ENCODE measurements at regions not wholly inside any gene's neighbourhood (a gene's known extent, or its start where the extent isn't known, plus 50 kb on each side); places are given as distances from the start of the nearest gene placed in this dataset.

DNA sequence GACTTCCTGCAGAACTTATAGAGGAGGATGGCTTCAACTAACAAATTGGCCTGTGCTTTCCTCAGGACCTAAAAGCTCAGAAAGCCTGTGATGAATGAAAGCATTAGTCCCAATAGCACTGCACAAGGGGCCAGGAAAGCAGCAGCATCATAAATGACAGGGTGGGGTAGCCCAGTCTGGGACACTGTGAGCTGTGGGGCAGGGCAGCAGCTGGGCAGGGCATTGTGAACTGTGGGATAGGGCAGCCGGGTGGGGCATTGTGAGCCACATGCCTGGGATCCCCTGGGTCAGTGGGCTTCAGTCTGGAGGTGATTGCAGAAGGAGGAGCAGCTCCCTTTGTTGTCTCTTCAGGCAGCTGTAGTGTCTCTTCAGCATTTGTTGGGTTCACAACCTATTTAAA lies 1276.8 kb downstream of the UQCRFS1 start:
- CTCF ChIA-PET: no interaction called here
- no peaks in the 10 kb centered on the region for H3K9me3 Mint-ChIP-seq (ENCODE audit: low read depth)
- no peaks in the 10 kb centered on the region for H3K36me3 Mint-ChIP-seq
- DNase-seq: no peak
- no peak overlapping the region for H3K27ac Mint-ChIP-seq
- ATAC-seq: no peak
- H3K4me3 Mint-ChIP-seq: no peak overlapping the region
- H3K27me3 Mint-ChIP-seq: no peaks in the 10 kb centered on the region
- H3K4me1 Mint-ChIP-seq: no peaks in the 10 kb centered on the region

- CTCF ChIA-PET: no interaction called here
- no peak overlapping the region for H3K27ac Mint-ChIP-seq
- H3K36me3 Mint-ChIP-seq: no peaks in the 10 kb centered on the region
- H3K4me3 Mint-ChIP-seq: no peak overlapping the region
- H3K27me3 Mint-ChIP-seq: no peaks in the 10 kb centered on the region
- DNase-seq: no peak
- no peaks in the 10 kb centered on the region for H3K4me1 Mint-ChIP-seq
- no peaks in the 10 kb centered on the region for H3K9me3 Mint-ChIP-seq (ENCODE audit: low read depth)
- no peak for ATAC-seq
These were observed 1277.3 kb downstream of the UQCRFS1 start for GRCh38 chr19:27935669-27936068.

GRCh38 chr19:27929399-27929798 lies 1283.6 kb downstream of the UQCRFS1 start:
- Mint-ChIP-seq H3K36me3 (no peaks in the 10 kb centered on the region), H3K4me1 (no peaks in the 10 kb centered on the region), H3K9me3 (ENCODE audit: low read depth) (peaks cover 2% of the 10 kb centered on the region), H3K27ac (no peak overlapping the region), H3K27me3 (no peaks in the 10 kb centered on the region), H3K4me3 (no peak overlapping the region)
- ATAC-seq (no peak), DNase-seq (no peak)
- CTCF ChIA-PET: no interaction called here

DNA sequence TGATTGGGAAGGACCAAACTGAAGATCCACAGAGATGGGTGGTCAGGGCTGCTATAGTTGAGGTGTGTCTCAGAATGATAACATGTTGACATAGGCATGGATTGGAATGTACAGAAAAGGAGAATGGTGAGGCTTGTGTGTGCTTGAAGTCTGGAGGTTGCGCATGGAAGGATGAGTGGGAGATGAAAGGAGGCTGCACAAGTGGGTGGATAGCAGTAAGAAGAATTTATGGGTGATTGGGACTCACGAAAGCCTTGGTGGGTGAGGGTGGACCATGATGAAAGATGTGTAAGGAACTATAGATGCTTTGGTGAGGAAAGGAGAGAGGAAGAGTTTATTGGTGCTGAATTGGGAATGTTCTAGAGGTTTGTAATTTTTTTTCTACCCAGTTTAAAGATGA lies 1287.7 kb downstream of the UQCRFS1 start:
- CTCF ChIA-PET: no interaction called here

DNA sequence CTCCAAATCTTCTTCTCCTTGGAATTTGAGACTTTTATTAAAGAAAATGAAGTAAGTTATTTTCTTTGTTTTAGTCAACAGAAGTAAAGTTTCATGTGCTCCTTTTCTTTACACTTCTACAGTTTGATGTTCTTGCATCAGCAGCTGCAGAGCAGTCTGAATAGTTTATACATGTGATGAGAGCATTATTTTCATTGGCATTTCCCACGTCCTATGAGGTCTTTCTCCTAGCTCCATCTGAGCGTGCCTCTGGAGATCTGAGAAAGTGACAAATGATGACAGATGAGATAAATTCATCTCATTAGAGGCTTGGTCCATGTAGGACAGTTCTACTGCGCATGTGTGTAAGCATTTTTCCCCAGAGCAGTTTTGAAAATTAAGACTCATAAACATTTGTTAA lies 1290.0 kb downstream of the UQCRFS1 start:
- no peaks in the 10 kb centered on the region for H3K4me1 Mint-ChIP-seq
- no peaks in the 10 kb centered on the region for H3K36me3 Mint-ChIP-seq
- peaks cover 8% of the 10 kb centered on the region for H3K9me3 Mint-ChIP-seq (ENCODE audit: low read depth)
- ATAC-seq (no peak), DNase-seq (no peak)
- H3K4me3 Mint-ChIP-seq: no peak overlapping the region
- no peaks in the 10 kb centered on the region for H3K27me3 Mint-ChIP-seq
- H3K27ac Mint-ChIP-seq: no peak overlapping the region
- CTCF ChIA-PET: no interaction called here

More for the DNA sequence above, 1287.7 kb downstream of the UQCRFS1 start:
- peaks cover 8% of the 10 kb centered on the region for H3K9me3 Mint-ChIP-seq (ENCODE audit: low read depth)
- no peak overlapping the region for H3K4me3 Mint-ChIP-seq
- H3K27ac Mint-ChIP-seq: no peak overlapping the region
- H3K36me3 Mint-ChIP-seq: no peaks in the 10 kb centered on the region
- H3K27me3 Mint-ChIP-seq: no peaks in the 10 kb centered on the region
- no peaks in the 10 kb centered on the region for H3K4me1 Mint-ChIP-seq
- DNase-seq: no peak
- ATAC-seq: no peak

DNA sequence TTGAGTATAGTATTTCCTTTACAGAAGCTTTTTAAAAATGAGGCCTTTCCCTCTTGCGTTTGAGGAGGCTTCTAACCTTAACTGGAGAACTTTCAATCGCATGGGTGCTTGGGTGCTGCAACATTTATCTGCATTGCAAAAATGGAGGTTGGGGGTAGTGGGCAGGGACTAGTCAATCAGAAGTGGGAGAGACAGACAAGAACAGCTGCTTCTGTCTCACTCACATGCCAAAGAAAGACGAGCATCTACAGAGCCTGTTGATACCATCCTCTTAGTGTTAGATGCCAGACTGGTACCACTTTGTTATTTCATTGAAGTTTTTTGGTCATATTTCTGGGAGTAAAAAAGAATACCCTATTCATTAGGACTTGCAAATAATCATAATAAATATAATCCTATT lies 1292.2 kb downstream of the UQCRFS1 start:
- Mint-ChIP-seq H3K4me1 (no peaks in the 10 kb centered on the region), H3K27me3 (no peaks in the 10 kb centered on the region), H3K9me3 (ENCODE audit: low read depth) (peaks cover 6% of the 10 kb centered on the region), H3K36me3 (no peaks in the 10 kb centered on the region), H3K27ac (no peak overlapping the region), H3K4me3 (no peak overlapping the region)
- ATAC-seq (no peak), DNase-seq (no peak)
- CTCF ChIA-PET: no interaction called here

DNA sequence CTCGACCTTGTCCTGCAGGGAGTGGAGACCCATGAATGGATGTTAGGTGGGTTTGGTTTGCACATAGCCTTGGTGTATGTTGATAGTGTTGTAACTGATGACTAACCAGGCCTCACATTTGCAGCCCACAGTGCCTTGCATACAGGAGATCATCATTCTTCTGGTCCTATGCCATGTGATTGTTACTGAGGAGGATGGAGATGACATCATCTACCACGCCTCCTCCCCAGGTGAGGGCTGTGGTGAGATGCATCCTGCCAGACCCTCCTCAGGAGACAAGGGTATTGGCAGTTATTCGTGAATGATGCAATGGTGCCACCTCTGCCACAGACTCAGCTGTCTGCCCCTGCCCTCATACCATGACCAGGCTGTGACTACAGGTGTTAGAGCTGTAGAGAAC lies 1294.1 kb downstream of the UQCRFS1 start:
- no peak overlapping the region for H3K4me3 Mint-ChIP-seq
- no peaks in the 10 kb centered on the region for H3K36me3 Mint-ChIP-seq
- H3K27ac Mint-ChIP-seq: no peak overlapping the region
- no peak for ATAC-seq
- DNase-seq: no peak
- H3K9me3 Mint-ChIP-seq (ENCODE audit: low read depth): peaks cover 6% of the 10 kb centered on the region
- H3K4me1 Mint-ChIP-seq: no peaks in the 10 kb centered on the region
- no peaks in the 10 kb centered on the region for H3K27me3 Mint-ChIP-seq
- CTCF ChIA-PET: no interaction called here

DNA sequence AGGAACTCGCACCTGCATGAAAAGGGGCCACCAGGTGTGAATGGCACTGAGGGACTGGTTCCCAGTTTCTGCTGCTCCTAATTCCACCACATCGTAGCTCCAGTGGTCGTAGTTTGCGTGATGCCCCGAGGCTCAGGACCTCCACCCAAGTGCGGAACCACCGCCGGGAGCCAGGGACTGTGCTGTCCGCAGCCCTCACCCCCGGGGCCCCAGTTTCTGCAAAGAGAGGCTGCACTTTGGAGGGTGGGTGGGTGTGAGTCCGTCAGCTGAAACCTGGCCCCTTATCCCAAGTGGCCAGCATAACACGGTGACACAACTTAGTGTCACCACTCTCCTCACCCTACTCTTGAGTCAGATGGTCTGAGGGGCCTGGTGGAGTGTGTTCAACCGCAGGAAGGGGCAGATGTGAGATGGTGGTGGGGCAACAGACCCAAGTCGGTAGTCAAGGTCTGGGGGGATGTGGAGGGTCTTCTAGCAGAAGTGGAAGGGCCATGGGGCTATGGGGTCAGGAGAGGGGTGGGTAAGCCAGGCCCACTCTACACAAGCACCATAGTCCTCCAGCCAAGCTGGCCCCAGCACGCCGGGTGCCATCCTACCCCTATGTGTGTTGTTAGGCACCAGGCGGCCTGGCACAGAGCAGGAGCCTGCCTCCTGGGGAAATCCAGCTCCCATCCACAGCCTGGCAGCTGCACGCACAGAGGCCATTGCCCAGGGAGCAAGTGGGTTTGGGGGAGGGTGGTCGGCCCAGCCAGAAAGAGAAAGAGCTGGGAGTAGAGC lies 1301.6 kb downstream of the UQCRFS1 start:
- H3K4me3 Mint-ChIP-seq: no peak overlapping the region

GRCh38 chr19:27909861-27910260 lies 1303.1 kb downstream of the UQCRFS1 start:
- no peak for ATAC-seq
- Mint-ChIP-seq H3K4me3 (no peak overlapping the region), H3K36me3 (no peaks in the 10 kb centered on the region), H3K27me3 (no peaks in the 10 kb centered on the region), H3K9me3 (ENCODE audit: low read depth) (peaks cover 5% of the 10 kb centered on the region), H3K27ac (no peak overlapping the region), H3K4me1 (no peaks in the 10 kb centered on the region)
- DNase-seq: no peak
- CTCF ChIA-PET: no interaction called here

More for the DNA sequence above, 1301.6 kb downstream of the UQCRFS1 start:
- H3K27ac Mint-ChIP-seq: no peak overlapping the region
- ATAC-seq (no peak), DNase-seq (no peak)
- H3K27me3 Mint-ChIP-seq: no peaks in the 10 kb centered on the region
- H3K36me3 Mint-ChIP-seq: no peaks in the 10 kb centered on the region
- H3K4me1 Mint-ChIP-seq: no peaks in the 10 kb centered on the region
- peaks cover 5% of the 10 kb centered on the region for H3K9me3 Mint-ChIP-seq (ENCODE audit: low read depth)
- CTCF ChIA-PET: no interaction called here

GRCh38 chr19:27909185-27909840 lies 1303.6 kb downstream of the UQCRFS1 start:
- no peak overlapping the region for H3K4me3 Mint-ChIP-seq
- no peaks in the 10 kb centered on the region for H3K36me3 Mint-ChIP-seq
- peaks cover 5% of the 10 kb centered on the region for H3K9me3 Mint-ChIP-seq (ENCODE audit: low read depth)

DNA sequence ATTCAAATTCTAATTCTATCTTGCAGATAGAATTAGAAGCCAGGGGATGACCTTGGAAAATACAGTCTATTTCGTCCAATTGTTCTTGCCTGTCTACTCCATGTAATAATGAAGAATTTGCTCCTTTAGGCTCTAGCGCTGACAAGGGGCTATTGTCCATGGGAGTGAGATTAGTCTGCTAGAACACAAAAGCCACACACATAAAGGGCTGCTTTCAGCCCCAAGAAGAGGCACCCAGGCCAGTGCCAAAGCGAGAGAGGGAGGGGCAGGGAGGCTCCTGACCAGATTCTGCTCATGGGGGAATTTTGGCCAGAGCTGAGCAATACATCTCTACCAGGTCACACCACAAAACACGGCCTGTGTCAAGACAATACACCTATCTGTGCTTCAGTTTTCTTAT lies 1306.9 kb downstream of the UQCRFS1 start:
- no peaks in the 10 kb centered on the region for H3K4me1 Mint-ChIP-seq
- H3K27me3 Mint-ChIP-seq: no peaks in the 10 kb centered on the region
- ATAC-seq (no peak), DNase-seq (no peak)
- H3K36me3 Mint-ChIP-seq: no peaks in the 10 kb centered on the region
- H3K27ac Mint-ChIP-seq: no peak overlapping the region
- peaks cover 3% of the 10 kb centered on the region for H3K9me3 Mint-ChIP-seq (ENCODE audit: low read depth)
- no peak overlapping the region for H3K4me3 Mint-ChIP-seq
- CTCF ChIA-PET: no interaction called here

More at GRCh38 chr19:27909185-27909840, 1303.6 kb downstream of the UQCRFS1 start:
- ATAC-seq: no peak
- CTCF ChIA-PET: no interaction called here
- Mint-ChIP-seq H3K27me3 (no peaks in the 10 kb centered on the region), H3K4me1 (no peaks in the 10 kb centered on the region), H3K27ac (no peak overlapping the region)
- no peak for DNase-seq

DNA sequence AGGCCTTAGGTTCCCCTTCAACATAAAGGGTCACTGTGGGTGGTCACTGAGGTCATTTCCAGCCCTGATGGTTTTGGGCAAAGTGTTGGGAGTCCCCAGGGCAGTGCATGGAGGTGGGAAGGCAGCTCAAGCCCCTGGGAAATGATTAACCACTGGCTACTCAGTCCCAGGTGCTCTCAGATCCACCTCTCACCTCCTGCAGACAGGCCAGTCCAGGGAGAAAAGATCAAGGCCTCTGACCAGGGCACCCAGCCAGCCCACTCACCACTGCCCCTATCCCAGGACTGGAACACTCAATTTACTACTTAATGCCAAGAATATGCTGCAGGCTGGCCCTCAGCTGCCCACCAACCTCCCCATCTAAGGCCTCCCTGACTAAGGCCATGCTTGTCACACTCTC lies 1307.9 kb downstream of the UQCRFS1 start:
- H3K27me3 Mint-ChIP-seq: no peaks in the 10 kb centered on the region
- H3K9me3 Mint-ChIP-seq (ENCODE audit: low read depth): no peaks in the 10 kb centered on the region
- H3K4me1 Mint-ChIP-seq: no peaks in the 10 kb centered on the region
- no peak overlapping the region for H3K27ac Mint-ChIP-seq
- CTCF ChIA-PET: no interaction called here
- H3K36me3 Mint-ChIP-seq: no peaks in the 10 kb centered on the region
- DNase-seq: no peak
- H3K4me3 Mint-ChIP-seq: no peak overlapping the region
- no peak for ATAC-seq

DNA sequence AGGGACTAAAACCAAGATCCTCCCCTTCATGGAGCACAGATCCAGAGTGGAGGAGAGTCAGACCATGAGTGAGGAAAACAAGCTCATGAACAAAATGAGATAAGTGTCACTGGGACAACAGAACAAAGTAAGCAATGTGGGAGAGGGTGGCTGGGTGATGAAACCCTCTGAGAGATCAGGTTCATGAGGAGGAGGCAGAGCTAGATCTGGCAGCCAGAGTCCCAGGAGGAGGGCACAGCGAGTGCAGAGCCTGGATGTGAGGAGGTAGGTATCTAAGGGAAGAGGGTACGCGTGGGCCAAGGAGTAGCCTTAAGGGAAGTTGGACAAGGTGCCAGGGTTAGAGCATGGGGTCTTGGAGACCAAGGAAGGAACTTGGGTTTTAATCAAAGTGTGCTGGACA lies 1311.9 kb downstream of the UQCRFS1 start:
- Mint-ChIP-seq H3K36me3 (no peaks in the 10 kb centered on the region), H3K27me3 (no peaks in the 10 kb centered on the region), H3K9me3 (ENCODE audit: low read depth) (no peaks in the 10 kb centered on the region), H3K4me3 (no peak overlapping the region), H3K27ac (no peak overlapping the region), H3K4me1 (no peaks in the 10 kb centered on the region)
- no peak for ATAC-seq
- CTCF ChIA-PET: no interaction called here
- DNase-seq: no peak

DNA sequence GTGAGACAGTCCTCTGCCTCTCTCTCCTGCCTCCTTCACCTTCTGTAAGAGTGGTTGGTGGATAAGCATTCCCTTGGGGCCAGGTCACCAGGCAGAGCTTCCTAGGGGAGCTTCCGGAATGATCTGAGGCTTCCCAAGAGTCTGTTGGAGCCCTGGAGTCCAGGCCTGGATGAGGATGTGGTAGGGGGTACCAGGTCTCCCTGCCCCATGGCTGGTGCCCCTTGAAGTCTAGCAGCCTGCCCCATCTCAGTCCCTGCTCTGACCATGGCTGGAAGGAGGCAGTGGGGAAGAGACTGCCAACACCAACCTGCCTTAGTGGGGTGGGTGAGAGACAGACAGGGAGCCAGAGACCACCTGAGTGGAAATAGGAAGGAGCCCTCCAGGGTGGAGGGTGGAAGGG lies 1316.9 kb downstream of the UQCRFS1 start:
- H3K27ac Mint-ChIP-seq: no peak overlapping the region
- DNase-seq: no peak
- no peaks in the 10 kb centered on the region for H3K27me3 Mint-ChIP-seq
- H3K9me3 Mint-ChIP-seq (ENCODE audit: low read depth): peaks cover under 1% of the 10 kb centered on the region
- no peaks in the 10 kb centered on the region for H3K36me3 Mint-ChIP-seq
- CTCF ChIA-PET: no interaction called here
- no peak for ATAC-seq
- no peak overlapping the region for H3K4me3 Mint-ChIP-seq
- no peaks in the 10 kb centered on the region for H3K4me1 Mint-ChIP-seq
